Islet of Langerhans (tissue), 1 donor: ENCODE measurements at regions not wholly inside any gene's neighbourhood (a gene's known extent, or its start where the extent isn't known, plus 50 kb on each side); places are given as distances from the start of the nearest gene placed in this dataset.
"Not testable (repeated sequence)": the region's sequence is repeated elsewhere in the genome, so short reads cannot be mapped to it uniquely, and the experiment has no call there.

Experiments used
- FAIRE-seq: peaks from one replicate; lab custom pipeline; 2011; peaks lifted over from hg19 to GRCh38; lab: Jason Lieb, UNC

DNA sequence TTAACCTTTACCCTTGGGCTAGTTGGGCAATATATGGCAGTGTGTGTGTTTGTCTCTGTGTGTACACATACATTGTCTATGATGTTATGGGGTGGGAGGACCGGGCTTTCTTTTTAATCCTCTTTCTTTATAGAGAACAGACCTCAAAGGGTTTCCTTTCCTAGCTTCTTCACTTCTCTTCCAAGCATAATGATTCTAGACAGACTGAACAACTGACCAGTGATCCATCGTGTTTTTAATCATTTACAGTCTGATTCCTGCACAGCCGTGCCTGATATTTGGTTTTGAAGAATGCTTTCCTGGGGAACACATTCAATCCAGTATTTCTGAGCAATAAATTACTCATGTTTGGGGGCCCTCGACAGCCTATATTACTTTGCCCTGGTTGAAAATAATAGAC lies 481.1 kb upstream of the DCN start:
- FAIRE-seq, result no peak

DNA sequence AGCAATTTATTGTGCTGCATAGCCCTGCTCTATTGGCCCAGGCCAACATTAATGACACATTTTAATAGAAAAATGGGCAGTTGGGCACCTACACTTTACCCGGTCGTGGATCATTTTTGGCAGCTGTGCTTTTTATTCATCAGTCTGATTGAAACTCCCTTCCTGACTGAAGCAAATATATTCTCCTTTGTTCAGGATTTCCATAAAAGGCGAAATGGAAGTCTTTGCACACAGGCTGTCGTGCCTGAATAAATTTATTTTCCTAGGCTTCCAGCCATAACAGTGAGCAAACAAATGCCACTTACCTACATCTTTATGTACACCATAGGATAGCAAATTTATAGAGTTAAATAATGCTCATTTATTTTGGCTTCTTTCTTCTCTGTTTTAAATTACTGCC lies 480.7 kb upstream of the DCN start:
- no peak for FAIRE-seq

DNA sequence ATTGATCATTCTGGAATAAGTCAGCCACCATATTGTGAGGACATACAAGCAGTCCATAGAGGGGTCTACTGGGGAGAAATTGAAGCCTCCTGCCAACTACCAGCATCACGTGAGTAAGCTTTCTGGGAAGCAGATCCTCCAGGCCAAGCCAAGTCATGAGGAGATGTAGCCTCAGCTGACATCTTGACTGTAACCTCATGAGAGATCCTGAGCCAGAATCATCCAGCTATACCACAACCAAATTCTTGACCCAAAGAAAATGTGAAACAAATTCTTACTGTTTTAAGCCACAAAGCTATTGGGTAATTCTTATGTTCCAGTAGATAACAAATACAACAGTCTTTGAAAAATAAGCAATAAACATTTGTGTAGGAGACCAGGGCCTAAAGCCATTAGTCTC lies 479.4 kb upstream of the DCN start:
- no peak for FAIRE-seq

GRCh38 chr12:91657032-91657431 lies 474.4 kb upstream of the DCN start:
- no peak for FAIRE-seq

DNA sequence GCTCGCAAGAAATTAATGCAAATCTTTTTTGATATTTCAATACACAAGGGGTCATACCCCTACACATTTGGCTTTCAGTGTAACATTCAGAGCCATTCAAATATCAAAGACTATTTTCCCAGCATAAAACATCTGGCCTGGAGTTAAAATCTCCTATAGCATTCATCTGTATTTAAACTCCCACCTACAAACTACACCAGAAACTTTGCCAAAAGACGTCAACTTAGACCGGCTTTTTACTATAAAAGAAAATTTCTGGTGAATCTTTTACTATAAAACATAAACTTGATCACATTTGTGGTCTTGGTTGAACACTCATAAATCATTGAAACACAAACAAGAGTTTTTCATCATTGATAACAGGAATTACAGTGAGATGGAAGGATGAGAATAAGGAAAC lies 473.3 kb upstream of the DCN start:
- no peak for FAIRE-seq

DNA sequence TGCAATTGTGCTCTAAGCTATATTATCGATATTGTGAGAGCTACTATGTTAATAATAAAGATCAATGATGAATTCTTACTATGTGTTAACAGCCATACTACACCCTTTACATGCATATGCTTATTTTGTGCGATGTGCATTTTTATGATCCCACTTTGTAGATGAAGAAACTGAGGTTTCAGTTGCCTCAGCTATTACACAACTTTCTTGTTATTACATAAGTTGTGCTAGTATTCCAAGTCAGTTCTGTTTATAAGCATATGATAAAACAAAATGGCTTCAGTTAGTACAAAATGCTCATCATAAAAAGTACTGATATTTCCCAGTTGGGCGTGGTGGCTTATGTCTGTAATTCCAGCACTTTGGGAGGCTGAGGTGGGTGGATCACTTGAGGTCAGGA lies 471.5 kb upstream of the DCN start:
- FAIRE-seq, result no peak

- no peak for FAIRE-seq
Measured at GRCh38 chr12:91651728-91652127, 469.1 kb upstream of the DCN start.

- FAIRE-seq, result no peak
Measured at GRCh38 chr12:91643763-91644162, 461.1 kb upstream of the DCN start.

DNA sequence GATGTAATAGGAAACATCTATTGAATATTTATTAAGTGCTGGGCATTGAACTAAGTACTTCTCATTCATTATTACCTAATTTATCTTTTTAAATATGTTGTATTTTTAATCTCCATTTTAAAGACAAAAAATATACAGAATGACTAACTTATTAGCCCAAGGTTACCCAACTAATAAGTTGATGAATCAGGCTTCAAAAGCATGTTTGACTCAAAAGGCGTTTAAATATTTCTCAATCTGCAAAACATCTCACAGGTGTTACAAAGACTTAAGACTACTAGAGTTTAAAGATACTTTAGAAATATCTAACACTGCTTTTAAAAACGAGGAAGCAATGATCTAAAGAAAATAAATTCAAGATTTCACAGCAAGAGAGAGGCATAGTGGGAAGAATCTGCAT lies 457.4 kb upstream of the DCN start:
- FAIRE-seq, result no peak

GRCh38 chr12:91639327-91639726 lies 456.7 kb upstream of the DCN start:
- no peak for FAIRE-seq

DNA sequence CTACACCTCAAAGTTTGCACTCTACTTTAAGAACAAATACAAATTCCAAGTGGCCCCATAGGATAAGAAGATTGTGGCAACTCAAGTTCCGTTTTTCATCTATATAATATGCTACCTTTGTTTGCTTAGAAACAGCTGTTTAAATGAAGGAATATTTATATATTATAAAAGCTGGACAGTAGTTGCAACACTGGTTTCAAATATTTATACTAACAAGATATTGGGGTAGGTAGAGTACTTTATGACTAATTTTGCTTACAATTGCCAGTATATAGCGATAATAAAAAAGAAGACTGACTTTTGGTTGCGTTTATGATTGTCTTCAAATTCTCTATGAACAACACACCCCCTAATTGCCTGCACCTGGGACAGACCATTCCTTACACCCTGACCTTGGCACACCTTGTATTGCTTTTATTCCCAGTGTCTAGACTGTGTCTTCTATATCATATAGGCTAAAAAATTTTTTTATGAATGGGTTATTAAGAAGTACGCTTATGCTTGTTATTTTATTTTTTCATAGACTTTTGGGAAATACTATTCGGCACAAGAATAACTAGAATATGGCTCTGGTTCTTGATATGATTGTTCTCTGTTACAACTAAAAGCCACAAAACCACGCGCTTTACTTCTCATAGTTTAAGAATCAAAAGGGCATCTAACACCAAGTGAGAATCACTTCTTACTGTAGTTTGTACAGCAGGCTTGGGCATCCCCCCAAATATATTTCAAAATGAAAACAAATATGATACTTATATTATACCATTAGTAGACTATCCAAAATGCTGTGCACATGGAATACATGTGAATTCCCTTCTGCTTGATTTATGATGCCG lies 455.4 kb upstream of the DCN start:
- FAIRE-seq, result no peak

- FAIRE-seq, result no peak
Measured at GRCh38 chr12:91636721-91637120, 454.1 kb upstream of the DCN start.

DNA sequence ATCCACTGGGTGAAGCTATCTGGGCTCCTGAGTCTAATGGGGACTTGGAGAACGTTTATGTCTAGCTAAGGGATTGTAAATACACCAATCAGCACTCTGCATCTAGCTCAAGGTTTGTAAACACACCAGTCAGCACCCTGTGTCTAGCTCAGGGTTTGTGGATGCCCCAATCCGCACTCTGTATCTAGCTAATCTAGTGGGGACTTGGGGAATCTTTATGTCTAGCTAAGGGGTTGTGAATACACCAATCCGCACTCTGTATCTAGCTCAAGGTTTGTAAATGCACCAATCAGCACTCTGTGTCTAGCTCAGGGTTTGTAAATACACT lies 451.7 kb upstream of the DCN start:
- not testable (repeated sequence) for FAIRE-seq

- FAIRE-seq, result no peak
Measured at GRCh38 chr12:91633734-91634357, 451.2 kb upstream of the DCN start.

- no peak for FAIRE-seq
Measured at GRCh38 chr12:91633206-91633605, 450.6 kb upstream of the DCN start.

DNA sequence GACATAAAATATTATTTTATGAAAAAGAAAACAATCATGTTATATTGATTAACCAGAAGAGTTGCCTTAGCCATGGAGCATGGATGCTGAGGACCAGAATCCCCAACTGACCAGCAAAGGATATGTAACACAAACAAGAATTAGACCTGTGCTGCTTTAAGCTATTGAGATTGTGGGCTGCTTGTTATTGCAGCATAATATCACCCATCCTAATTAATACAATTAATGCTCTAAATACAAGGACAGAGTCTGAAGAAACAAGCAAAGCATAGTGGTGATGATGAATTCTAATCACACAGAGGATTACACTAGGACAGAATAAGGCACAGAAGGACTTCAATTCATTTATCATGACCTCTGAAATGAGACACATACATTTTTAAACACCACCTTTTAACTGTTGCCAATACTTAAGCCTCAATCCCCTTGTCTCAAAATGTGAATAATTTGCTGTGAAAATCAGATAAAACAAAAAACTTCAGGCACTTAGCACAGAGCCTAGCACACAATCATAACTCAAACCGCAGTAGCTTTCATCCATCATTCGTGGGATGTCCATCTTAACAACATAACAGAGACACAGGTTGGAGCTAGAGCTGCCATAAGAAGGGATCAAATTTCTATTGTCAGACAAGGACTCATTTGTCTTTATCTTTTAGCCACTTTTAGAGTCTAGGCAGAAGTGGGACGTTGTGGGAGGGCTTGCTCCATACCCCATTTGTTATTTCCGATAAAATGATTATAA lies 449.6 kb upstream of the DCN start:
- FAIRE-seq, result no peak

GRCh38 chr12:91630596-91631293 lies 448.1 kb upstream of the DCN start:
- FAIRE-seq, result no peak

GRCh38 chr12:91630083-91630482 lies 447.5 kb upstream of the DCN start:
- peak; percentile 56 for FAIRE-seq

DNA sequence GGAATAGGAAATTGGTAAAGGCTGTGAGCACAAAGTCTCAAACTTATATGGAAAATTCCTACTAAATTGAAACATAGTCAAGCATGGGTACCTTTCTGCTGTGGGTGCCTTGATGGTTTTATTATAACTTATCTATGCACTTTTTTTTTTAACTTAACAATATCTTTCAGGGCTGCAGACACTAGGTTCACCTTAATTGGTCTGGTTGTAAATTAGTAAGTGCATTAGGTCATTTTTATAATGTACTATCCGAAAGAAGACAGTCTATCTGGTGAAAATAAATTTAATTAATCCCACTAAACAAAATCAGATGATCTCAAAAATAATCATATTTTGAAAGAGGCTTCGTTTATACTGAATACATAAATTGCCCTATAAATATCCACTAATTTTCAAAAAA lies 446.8 kb upstream of the DCN start:
- FAIRE-seq, result peak; percentile 64

DNA sequence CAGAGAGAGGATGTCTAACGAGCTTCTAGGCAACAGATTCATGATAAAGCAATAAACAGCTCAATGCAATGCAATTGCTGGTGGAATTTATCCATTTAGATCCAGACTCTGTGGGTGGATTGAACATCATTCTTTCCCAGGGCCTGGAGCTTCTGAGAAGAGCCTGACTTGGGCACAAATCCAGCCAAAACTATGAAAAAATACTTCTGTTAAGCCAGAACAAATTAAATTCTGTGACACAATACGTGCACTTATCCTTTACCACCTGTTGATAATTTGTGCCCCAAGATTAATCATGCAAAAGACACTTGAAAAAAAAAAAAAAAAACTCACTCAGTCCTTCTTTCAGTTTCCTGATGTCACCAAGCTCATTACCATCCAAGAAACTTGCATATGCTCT lies 446.0 kb upstream of the DCN start:
- FAIRE-seq, result no peak

GRCh38 chr12:91627225-91627624 lies 444.6 kb upstream of the DCN start:
- FAIRE-seq, result no peak

DNA sequence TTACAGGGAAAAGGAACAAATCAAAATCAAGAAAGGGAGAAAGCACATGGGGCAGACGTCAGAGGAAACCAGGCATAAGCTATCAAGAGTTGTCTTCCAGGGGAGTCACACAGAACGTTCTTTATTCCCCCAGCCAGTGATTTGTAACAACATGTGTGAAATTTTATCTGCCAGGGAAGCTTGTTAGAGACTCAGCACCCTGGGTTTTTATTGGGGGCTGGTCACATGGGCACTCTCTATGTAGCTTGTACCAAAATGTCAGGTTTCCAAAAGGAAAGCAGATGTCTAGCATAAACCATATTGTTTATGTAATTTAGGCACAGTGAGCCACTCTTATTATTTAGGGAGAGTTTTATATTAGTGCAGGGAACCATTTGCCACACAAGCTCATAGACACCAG lies 440.4 kb upstream of the DCN start:
- no peak for FAIRE-seq

- no peak for FAIRE-seq
Measured at GRCh38 chr12:91622037-91622436, 439.4 kb upstream of the DCN start.
